ENCODE measurements at regions not wholly inside any gene's neighbourhood (a gene's known extent, or its start where the extent isn't known, plus 50 kb on each side); places are given as distances from the start of the nearest gene placed in this dataset.

GRCh38 chr10:62540389-62540788 lies 166.2 kb downstream of the ZNF365 start:
- Histone ChIP-seq H3K9me3 (no peaks in the 10 kb centered on the region), H3K36me3 (ENCODE audit: low read depth, missing control alignments) (no peaks in the 10 kb centered on the region), H3K4me1 (no peaks in the 10 kb centered on the region), H3K27ac (no peak overlapping the region), H3K27me3 (no peaks in the 10 kb centered on the region), H3K4me3 (no peak overlapping the region)
- intact Hi-C loops (cut with DNase I; ENCODE audit: low total_unique reads): no loop called here
- TF ChIP-seq POLR2A (IDR thresholded peaks at IDR 0.05): no peak
- TF ChIP-seq CTCF (IDR thresholded peaks at IDR 0.05): no peak
- no peak for DNase-seq
- WGBS, 2 donors: 71 to 72% methylated on average over 3 of the region's 3 CpGs

GRCh38 chr10:62541811-62542210 lies 167.6 kb downstream of the ZNF365 start:
- no peaks in the 10 kb centered on the region for H3K27me3 ChIP-seq
- no peak overlapping the region for H3K27ac ChIP-seq
- H3K4me3 ChIP-seq: no peak overlapping the region
- no peaks in the 10 kb centered on the region for H3K9me3 ChIP-seq
- no peak for TF ChIP-seq POLR2A (IDR thresholded peaks at IDR 0.05)
- TF ChIP-seq CTCF (IDR thresholded peaks at IDR 0.05): no peak
- 77 to 84% methylated on average over 7 of the region's 7 CpGs for WGBS, 2 donors
- DNase-seq: peak; percentile 24
- H3K36me3 ChIP-seq (ENCODE audit: low read depth, missing control alignments): no peaks in the 10 kb centered on the region
- intact Hi-C loops (cut with DNase I; ENCODE audit: low total_unique reads): no loop called here
- no peaks in the 10 kb centered on the region for H3K4me1 ChIP-seq

GRCh38 chr10:62543571-62544355 lies 169.6 kb downstream of the ZNF365 start:
- Histone ChIP-seq H3K4me3 (no peak overlapping the region), H3K27me3 (no peaks in the 10 kb centered on the region), H3K27ac (no peak overlapping the region), H3K9me3 (no peaks in the 10 kb centered on the region), H3K4me1 (no peaks in the 10 kb centered on the region), H3K36me3 (ENCODE audit: low read depth, missing control alignments) (no peaks in the 10 kb centered on the region)
- TF ChIP-seq POLR2A (IDR thresholded peaks at IDR 0.05): no peak
- TF ChIP-seq CTCF (IDR thresholded peaks at IDR 0.05): no peak
- 86 to 94% methylated on average over 9 of the region's 9 CpGs for WGBS, 2 donors
- DNase-seq: no peak
- intact Hi-C loops (cut with DNase I; ENCODE audit: low total_unique reads): no loop called here

DNA sequence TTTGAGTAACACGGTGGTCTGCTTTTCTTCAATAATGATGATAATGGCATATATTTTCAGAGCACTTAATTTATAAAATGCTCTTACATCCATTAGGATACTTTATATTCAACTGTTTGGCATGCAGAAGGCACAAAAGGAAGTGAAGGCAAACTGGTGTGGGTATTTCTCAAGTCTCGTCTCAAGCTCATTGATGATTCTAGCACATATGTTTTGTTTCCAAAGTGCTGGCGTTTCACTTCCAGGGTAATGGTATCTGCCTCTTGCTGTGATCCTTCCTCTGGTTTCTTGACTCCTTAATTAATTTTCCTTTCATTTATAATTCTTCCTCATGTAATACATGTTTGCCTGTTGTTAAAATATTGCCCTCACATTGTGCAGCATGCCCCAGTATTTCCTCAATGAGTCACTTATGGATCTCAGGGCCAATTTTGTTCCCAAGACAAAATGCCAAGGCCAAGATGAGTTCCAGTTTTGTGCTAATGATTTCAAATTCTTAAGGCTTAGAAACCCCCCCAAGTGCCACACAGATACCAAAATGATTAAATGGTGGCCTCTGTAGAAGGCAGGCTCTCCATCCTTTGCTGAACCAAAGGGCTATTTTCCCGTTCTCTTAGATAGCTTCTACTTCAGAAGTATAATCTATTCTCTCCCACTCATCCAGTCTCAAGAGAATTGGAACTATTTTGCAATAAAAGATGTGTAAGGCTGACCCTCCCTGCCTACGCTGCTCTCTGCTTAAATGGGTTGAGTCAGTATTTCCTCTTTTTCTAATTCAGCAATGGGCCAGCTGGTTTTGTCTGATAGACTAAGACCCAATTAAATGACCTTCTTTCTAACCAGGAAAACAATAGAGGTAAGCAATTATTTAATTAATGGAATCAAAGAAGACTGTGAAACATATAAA lies 171.2 kb downstream of the ZNF365 start:
- WGBS, 2 donors: 75 to 81% methylated on average over 5 of the region's 5 CpGs
- H3K4me1 ChIP-seq: no peaks in the 10 kb centered on the region
- no peaks in the 10 kb centered on the region for H3K27me3 ChIP-seq
- H3K9me3 ChIP-seq: no peaks in the 10 kb centered on the region
- intact Hi-C loops (cut with DNase I; ENCODE audit: low total_unique reads): no loop called here
- no peak overlapping the region for H3K27ac ChIP-seq
- H3K4me3 ChIP-seq: no peak overlapping the region
- no peak for DNase-seq
- no peaks in the 10 kb centered on the region for H3K36me3 ChIP-seq (ENCODE audit: low read depth, missing control alignments)
- no peak for TF ChIP-seq CTCF (IDR thresholded peaks at IDR 0.05)
- no peak for TF ChIP-seq POLR2A (IDR thresholded peaks at IDR 0.05)

All from testis (tissue), 2 donors.